GM21360 (cell line): ENCODE measurements at regions not wholly inside any gene's neighbourhood (a gene's known extent, or its start where the extent isn't known, plus 50 kb on each side); places are given as distances from the start of the nearest gene placed in this dataset.
"Not testable (repeated sequence)": the region's sequence is repeated elsewhere in the genome, so short reads cannot be mapped to it uniquely, and the experiment has no call there.

ENCODE experiments used
- ATAC-seq: cut with Tn5 transposase; IDR thresholded peaks from one replicate; pipeline ENCODE4 v1.9.1; 2021; ENCODE audit warnings: mild to moderate bottlenecking, moderate library complexity; ENCODE audit not compliant: unreplicated experiment

GRCh38 chr4:34921391-34921790, 1322.9 kb downstream of the ARAP2 start:
- no peak for ATAC-seq

GRCh38 chr4:34922325-34922724, 1322.0 kb downstream of the ARAP2 start:
- ATAC-seq, result no peak

GRCh38 chr4:34932591-34932990, 1311.7 kb downstream of the ARAP2 start:
- ATAC-seq, result no peak

GRCh38 chr4:34935739-34936138, 1308.6 kb downstream of the ARAP2 start:
- no peak for ATAC-seq

GRCh38 chr4:34939073-34939472, 1305.2 kb downstream of the ARAP2 start:
- ATAC-seq, result no peak

GRCh38 chr4:34943741-34944386, 1300.5 kb downstream of the ARAP2 start:
- no peak for ATAC-seq

GRCh38 chr4:34950926-34951325, 1293.4 kb downstream of the ARAP2 start:
- no peak for ATAC-seq

GRCh38 chr4:34953145-34953799, 1291.0 kb downstream of the ARAP2 start:
- no peak for ATAC-seq

GRCh38 chr4:34964613-34965012, 1279.7 kb downstream of the ARAP2 start:
- no peak for ATAC-seq

GRCh38 chr4:34972189-34972588, 1272.1 kb downstream of the ARAP2 start:
- no peak for ATAC-seq

GRCh38 chr4:34973650-34974312, 1270.5 kb downstream of the ARAP2 start:
- ATAC-seq, result no peak

- ATAC-seq, result no peak
Observed at GRCh38 chr4:34974313-34974680, 1270.0 kb downstream of the ARAP2 start.

GRCh38 chr4:35021222-35021621, 1223.1 kb downstream of the ARAP2 start:
- not testable (repeated sequence) for ATAC-seq

- ATAC-seq, result no peak
Observed at GRCh38 chr4:35025152-35025834, 1219.0 kb downstream of the ARAP2 start.

- ATAC-seq, result no peak
Observed at GRCh38 chr4:35038079-35038805, 1206.1 kb downstream of the ARAP2 start.

- no peak for ATAC-seq
Observed at GRCh38 chr4:35038845-35039244, 1205.5 kb downstream of the ARAP2 start.

- no peak for ATAC-seq
Observed at GRCh38 chr4:35052546-35052945, 1191.8 kb downstream of the ARAP2 start.

GRCh38 chr4:35063031-35063570, 1181.2 kb downstream of the ARAP2 start:
- no peak for ATAC-seq

- no peak for ATAC-seq
Observed at GRCh38 chr4:35066406-35066805, 1177.9 kb downstream of the ARAP2 start.

GRCh38 chr4:35080799-35081198, 1163.5 kb downstream of the ARAP2 start:
- no peak for ATAC-seq

GRCh38 chr4:35087218-35087617, 1157.1 kb downstream of the ARAP2 start:
- ATAC-seq, result no peak
